ENCODE measurements at regions not wholly inside any gene's neighbourhood (a gene's known extent, or its start where the extent isn't known, plus 50 kb on each side); places are given as distances from the start of the nearest gene placed in this dataset.

DNA sequence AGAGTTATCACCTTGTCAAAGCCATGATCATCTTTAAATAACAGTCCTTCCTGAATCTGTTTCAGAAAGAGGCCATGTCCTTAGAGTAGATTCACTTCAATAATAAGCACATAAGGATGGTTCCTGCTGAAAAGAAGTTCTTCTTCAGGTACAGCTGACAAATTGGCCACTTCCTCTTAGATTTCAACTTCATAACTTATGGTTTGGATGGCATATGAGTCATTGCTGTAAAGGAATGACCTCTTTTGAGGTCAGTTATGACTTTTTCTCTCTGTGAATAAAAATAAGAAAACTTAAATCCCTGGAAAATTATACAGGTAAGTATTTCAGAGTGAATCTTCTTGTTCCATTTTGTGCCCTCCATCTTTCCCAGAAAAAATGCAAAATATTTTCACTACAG is 555.3 kb upstream of the ZNF462 start:
- Histone ChIP-seq H2AK5ac (ENCODE audit: insufficient read length, low read length) (no peak overlapping the region), H3K18ac (ENCODE audit: insufficient read length, low read depth, low read length) (no peak overlapping the region), H3K9ac (ENCODE audit: extremely low read depth, insufficient read length, low read length) (no peak overlapping the region), H3K9me3 (ENCODE audit: control insufficient read depth, low read depth, low read length) (no peaks in the 10 kb centered on the region), H3K4me1 (ENCODE audit: insufficient read depth, low read length) (peaks cover 5% of the 10 kb centered on the region; the same call in 1 of the 2 replicates), H2BK5ac (ENCODE audit: insufficient read length, low read length) (no peak overlapping the region), H4K5ac (ENCODE audit: insufficient read length, low read depth, low read length) (no peak overlapping the region), H2BK20ac (ENCODE audit: low read depth, low read length, poor library complexity, severe bottlenecking) (no peak overlapping the region), H3K23me2 (ENCODE audit: insufficient read length, low read depth, low read length, poor library complexity, severe bottlenecking) (no peaks in the 10 kb centered on the region), H3K4ac (ENCODE audit: low read depth, low read length) (no peak overlapping the region), H3K14ac (ENCODE audit: insufficient read depth, low read length) (no peak overlapping the region), H3K27ac (ENCODE audit: insufficient read length, low read depth, low read length) (no peak overlapping the region), H4K91ac (ENCODE audit: insufficient read length, low read depth, low read length) (no peak overlapping the region), H3K23ac (ENCODE audit: insufficient read length, low read depth, low read length) (no peak overlapping the region), H2BK15ac (ENCODE audit: low read depth, low read length) (no peak overlapping the region), H3K56ac (ENCODE audit: insufficient read length, low read depth, low read length) (no peak overlapping the region), H2BK120ac (ENCODE audit: low read depth, low read length, poor library complexity, severe bottlenecking) (no peak overlapping the region), H3K4me2 (ENCODE audit: insufficient read depth, insufficient read length, low read length) (no peak overlapping the region), H3K27me3 (ENCODE audit: insufficient read depth, low read length) (no peaks in the 10 kb centered on the region), H4K20me1 (ENCODE audit: control insufficient read depth, insufficient read depth, insufficient read length) (no peaks in the 10 kb centered on the region), H2AFZ (ENCODE audit: low read length) (no peak overlapping the region), H4K8ac (replicated peaks; ENCODE audit: insufficient read length, low read depth, low read length) (no peak overlapping the region), H3K79me1 (ENCODE audit: insufficient read depth, low read depth, low read length, poor library complexity, severe bottlenecking) (no peaks in the 10 kb centered on the region), H2BK12ac (ENCODE audit: insufficient read length, low read depth, low read length) (no peak overlapping the region), H3K79me2 (ENCODE audit: insufficient read depth, low read length) (no peaks in the 10 kb centered on the region), H3T11ph (ENCODE audit: low read length) (no peak overlapping the region)
- Mint-ChIP-seq H3K27me3 (ENCODE audit: low read depth) (peaks cover 5% of the 10 kb centered on the region), H3K36me3 (ENCODE audit: insufficient read depth in 1 of 3, low read depth in 3 of 3) (no peaks in the 10 kb centered on the region; a peak in 1 of 7 replicates), H3K4me3 (no peak overlapping the region), H3K4me1 (peaks cover 18% of the 10 kb centered on the region in 2 experiments), H3K27ac (no peak overlapping the region), H3K9me3 (peaks cover 0 to 3% of the 10 kb centered on the region in 2 experiments; a peak in 1 of 5 replicates)
- TF ChIP-seq, protein P1, sequence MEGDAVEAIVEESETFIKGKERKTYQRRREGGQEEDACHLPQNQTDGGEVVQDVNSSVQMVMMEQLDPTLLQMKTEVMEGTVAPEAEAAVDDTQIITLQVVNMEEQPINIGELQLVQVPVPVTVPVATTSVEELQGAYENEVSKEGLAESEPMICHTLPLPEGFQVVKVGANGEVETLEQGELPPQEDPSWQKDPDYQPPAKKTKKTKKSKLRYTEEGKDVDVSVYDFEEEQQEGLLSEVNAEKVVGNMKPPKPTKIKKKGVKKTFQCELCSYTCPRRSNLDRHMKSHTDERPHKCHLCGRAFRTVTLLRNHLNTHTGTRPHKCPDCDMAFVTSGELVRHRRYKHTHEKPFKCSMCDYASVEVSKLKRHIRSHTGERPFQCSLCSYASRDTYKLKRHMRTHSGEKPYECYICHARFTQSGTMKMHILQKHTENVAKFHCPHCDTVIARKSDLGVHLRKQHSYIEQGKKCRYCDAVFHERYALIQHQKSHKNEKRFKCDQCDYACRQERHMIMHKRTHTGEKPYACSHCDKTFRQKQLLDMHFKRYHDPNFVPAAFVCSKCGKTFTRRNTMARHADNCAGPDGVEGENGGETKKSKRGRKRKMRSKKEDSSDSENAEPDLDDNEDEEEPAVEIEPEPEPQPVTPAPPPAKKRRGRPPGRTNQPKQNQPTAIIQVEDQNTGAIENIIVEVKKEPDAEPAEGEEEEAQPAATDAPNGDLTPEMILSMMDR (conservative IDR thresholded peaks at IDR 0.05): no peak
- no peak for DNase-seq

Measured in H9 (cell line).